ENCODE measurements at regions not wholly inside any gene's neighbourhood (a gene's known extent, or its start where the extent isn't known, plus 50 kb on each side); places are given as distances from the start of the nearest gene placed in this dataset.
"Not testable (repeated sequence)": the region's sequence is repeated elsewhere in the genome, so short reads cannot be mapped to it uniquely, and the experiment has no call there.

- no peak for DNase-seq
Measured at GRCh38 chr18:1436199-1436598, 531.5 kb downstream of the ADCYAP1 start.

- no peak for DNase-seq
Measured at GRCh38 chr18:1438458-1438910, 533.8 kb downstream of the ADCYAP1 start.

GRCh38 chr18:1438967-1439366, 534.3 kb downstream of the ADCYAP1 start:
- DNase-seq, result no peak

- DNase-seq, result not testable (repeated sequence)
Measured at GRCh38 chr18:1444062-1444461, 539.4 kb downstream of the ADCYAP1 start.

GRCh38 chr18:1446765-1447164, 542.1 kb downstream of the ADCYAP1 start:
- DNase-seq, result no peak

- no peak for DNase-seq
Measured at GRCh38 chr18:1452821-1453220, 548.1 kb downstream of the ADCYAP1 start.

GRCh38 chr18:1455605-1456004, 550.9 kb downstream of the ADCYAP1 start:
- no peak for DNase-seq

- DNase-seq, result no peak
Measured at GRCh38 chr18:1458547-1458946, 553.9 kb downstream of the ADCYAP1 start.

- DNase-seq, result no peak
Measured at GRCh38 chr18:1463981-1464380, 559.3 kb downstream of the ADCYAP1 start.

GRCh38 chr18:1464444-1465217, 560.0 kb downstream of the ADCYAP1 start:
- no peak for DNase-seq

GRCh38 chr18:1466035-1466434, 561.4 kb downstream of the ADCYAP1 start:
- no peak for DNase-seq

- no peak for DNase-seq
Measured at GRCh38 chr18:1467461-1467964, 562.8 kb downstream of the ADCYAP1 start.

- DNase-seq, result no peak
Measured at GRCh38 chr18:1468550-1468949, 563.9 kb downstream of the ADCYAP1 start.

GRCh38 chr18:1475867-1476266, 571.2 kb downstream of the ADCYAP1 start:
- DNase-seq, result no peak

- DNase-seq, result no peak
Measured at GRCh38 chr18:1480309-1480708, 575.6 kb downstream of the ADCYAP1 start.

- DNase-seq, result no peak
Measured at GRCh38 chr18:1481577-1481976, 576.9 kb downstream of the ADCYAP1 start.

GRCh38 chr18:1483385-1483784, 578.7 kb downstream of the ADCYAP1 start:
- DNase-seq, result no peak

- no peak for DNase-seq
Measured at GRCh38 chr18:1487457-1487856, 582.8 kb downstream of the ADCYAP1 start.

GRCh38 chr18:1488394-1488793, 583.7 kb downstream of the ADCYAP1 start:
- DNase-seq, result no peak

GRCh38 chr18:1488957-1489356, 584.3 kb downstream of the ADCYAP1 start:
- DNase-seq, result no peak

- DNase-seq, result no peak
Measured at GRCh38 chr18:1495387-1495786, 590.7 kb downstream of the ADCYAP1 start.

- DNase-seq, result no peak
Measured at GRCh38 chr18:1496096-1496495, 591.4 kb downstream of the ADCYAP1 start.

GRCh38 chr18:1498216-1498615, 593.5 kb downstream of the ADCYAP1 start:
- DNase-seq, result no peak

- no peak for DNase-seq
Measured at GRCh38 chr18:1499265-1499664, 594.6 kb downstream of the ADCYAP1 start.

GRCh38 chr18:1503847-1504246, 599.2 kb downstream of the ADCYAP1 start:
- no peak for DNase-seq

Measured in activated effector memory CD4-positive, alpha-beta T cell treated with Interleukin-2 at 50 U/mL for 16 hours (primary cell).